Stimulated activated naive CD8-positive, alpha-beta T cell treated with anti-CD3 and anti-CD28 coated beads, Interleukin-15, Interleukin-2, amounts not matched to agents 100 ng/mL and 50 ng/mL, for 24 hours (primary cell): ENCODE measurements at regions not wholly inside any gene's neighbourhood (a gene's known extent, or its start where the extent isn't known, plus 50 kb on each side); places are given as distances from the start of the nearest gene placed in this dataset.

ENCODE experiments used
- H3K27ac Mint-ChIP-seq: one replicate; pipeline ENCODE4 v1.8.0; 2021; ENCODE audit warnings: mild to moderate bottlenecking, mixed read lengths
- H3K27me3 Mint-ChIP-seq: one replicate; pipeline ENCODE4 v1.8.0; 2021; ENCODE audit warnings: mixed read lengths
- H3K36me3 Mint-ChIP-seq: one replicate; pipeline ENCODE4 v1.8.0; 2021; ENCODE audit warnings: low read depth, mixed read lengths
- H3K4me1 Mint-ChIP-seq: one replicate; pipeline ENCODE4 v1.8.0; 2021; ENCODE audit warnings: low read depth, mixed read lengths
- H3K4me3 Mint-ChIP-seq: one replicate; pipeline ENCODE4 v1.8.0; 2021; ENCODE audit warnings: mild to moderate bottlenecking, mixed read lengths
- H3K9me3 Mint-ChIP-seq: one replicate; pipeline ENCODE4 v1.8.0; 2021; ENCODE audit warnings: mixed read lengths

DNA sequence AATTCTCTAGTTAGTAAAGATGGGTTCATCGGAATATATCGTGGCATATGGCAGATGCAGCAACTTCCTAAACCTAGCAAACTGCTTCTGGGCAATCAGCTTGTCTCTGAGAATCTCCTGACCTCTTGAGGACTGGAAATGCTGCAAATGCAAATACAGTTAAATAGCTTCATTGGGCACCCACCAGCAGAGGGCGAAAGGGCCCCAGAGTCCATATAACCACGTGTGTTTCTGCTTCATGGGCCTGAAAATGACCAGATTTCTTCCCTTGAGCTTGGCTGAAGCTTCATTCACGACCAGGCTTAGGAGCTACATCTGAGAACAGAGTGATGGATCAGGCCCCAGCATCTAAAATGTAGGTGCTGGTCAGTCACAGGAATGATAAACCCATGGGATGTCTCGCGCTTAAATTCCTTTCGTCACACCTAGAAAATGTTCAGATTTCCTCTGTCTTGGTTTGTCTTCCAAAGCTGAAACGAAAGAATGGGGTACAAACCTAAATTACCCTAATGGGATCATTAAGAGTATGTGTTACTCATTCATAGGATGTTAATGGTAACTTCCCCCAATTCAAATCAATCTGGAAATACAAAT lies 1482.5 kb upstream of the TMEM132C start:
- Mint-ChIP-seq H3K27me3 (no peaks in the 10 kb centered on the region), H3K27ac (no peak overlapping the region), H3K9me3 (peaks cover 3% of the 10 kb centered on the region), H3K4me1 (no peaks in the 10 kb centered on the region), H3K36me3 (no peaks in the 10 kb centered on the region), H3K4me3 (no peak overlapping the region)

DNA sequence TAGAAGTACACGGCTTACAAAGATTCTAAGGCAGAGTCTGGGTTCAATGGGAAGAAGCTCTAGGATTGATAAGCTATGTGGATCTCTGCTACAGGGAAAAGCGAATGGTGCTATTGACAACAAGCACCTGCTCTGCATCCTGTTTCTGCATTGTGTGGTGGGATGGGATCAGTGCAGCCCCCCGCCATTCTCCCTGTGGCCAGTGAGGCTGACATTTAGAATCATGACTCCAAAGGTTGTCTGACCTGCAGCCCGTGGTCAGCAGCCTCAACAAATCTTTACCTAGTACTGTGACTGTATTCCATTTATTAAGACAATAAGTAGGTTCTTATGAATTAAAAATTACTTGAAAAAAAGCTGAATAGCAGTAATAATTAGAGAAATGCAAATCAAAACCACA lies 1477.0 kb upstream of the TMEM132C start:
- no peak overlapping the region for H3K27ac Mint-ChIP-seq
- H3K36me3 Mint-ChIP-seq: no peaks in the 10 kb centered on the region
- H3K9me3 Mint-ChIP-seq: peaks cover 3% of the 10 kb centered on the region
- no peaks in the 10 kb centered on the region for H3K4me1 Mint-ChIP-seq
- H3K27me3 Mint-ChIP-seq: no peaks in the 10 kb centered on the region
- no peak overlapping the region for H3K4me3 Mint-ChIP-seq

DNA sequence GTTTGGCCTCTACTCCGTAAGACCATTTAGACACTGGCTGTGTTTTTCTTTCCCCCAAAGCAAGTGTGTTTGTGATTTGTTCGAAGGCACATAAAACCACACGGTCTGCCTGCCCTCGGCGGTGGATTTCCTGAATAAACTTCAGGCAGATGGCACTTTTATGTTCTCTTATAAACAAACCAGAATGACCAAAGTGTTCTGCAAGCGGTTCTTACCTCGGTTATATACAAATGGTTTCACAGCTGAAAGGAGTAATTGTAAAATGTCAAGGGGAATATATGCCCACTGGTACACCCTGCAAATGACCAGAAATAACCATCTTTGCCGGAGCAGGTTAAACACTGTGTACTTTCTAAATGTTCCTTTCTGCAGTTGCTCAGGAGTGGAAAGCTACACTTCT lies 1475.8 kb upstream of the TMEM132C start:
- no peak overlapping the region for H3K27ac Mint-ChIP-seq
- H3K4me3 Mint-ChIP-seq: no peak overlapping the region
- H3K36me3 Mint-ChIP-seq: no peaks in the 10 kb centered on the region
- no peaks in the 10 kb centered on the region for H3K27me3 Mint-ChIP-seq
- peaks cover 3% of the 10 kb centered on the region for H3K9me3 Mint-ChIP-seq
- H3K4me1 Mint-ChIP-seq: no peaks in the 10 kb centered on the region

DNA sequence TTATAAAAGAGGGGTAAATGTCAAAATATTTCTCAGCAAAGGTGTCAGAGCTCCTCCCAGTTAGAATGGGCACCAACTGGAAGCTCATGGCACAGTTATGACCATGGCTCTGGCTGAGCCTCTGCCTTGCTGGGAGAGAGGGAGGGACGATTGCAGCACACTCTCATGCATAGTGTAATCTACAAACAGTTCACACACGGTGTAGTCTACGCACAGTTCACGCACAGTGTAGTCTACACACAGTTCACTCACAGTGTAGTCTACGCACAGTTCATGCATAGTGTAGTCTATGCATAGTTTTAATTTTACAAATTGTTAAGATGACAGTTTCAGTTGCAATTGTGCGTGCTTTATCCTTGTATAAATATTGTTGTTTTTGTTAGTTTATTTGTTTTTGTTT lies 1474.6 kb upstream of the TMEM132C start:
- Mint-ChIP-seq H3K27me3 (no peaks in the 10 kb centered on the region), H3K4me3 (no peak overlapping the region), H3K27ac (no peak overlapping the region), H3K4me1 (no peaks in the 10 kb centered on the region), H3K36me3 (no peaks in the 10 kb centered on the region), H3K9me3 (peaks cover 3% of the 10 kb centered on the region)

DNA sequence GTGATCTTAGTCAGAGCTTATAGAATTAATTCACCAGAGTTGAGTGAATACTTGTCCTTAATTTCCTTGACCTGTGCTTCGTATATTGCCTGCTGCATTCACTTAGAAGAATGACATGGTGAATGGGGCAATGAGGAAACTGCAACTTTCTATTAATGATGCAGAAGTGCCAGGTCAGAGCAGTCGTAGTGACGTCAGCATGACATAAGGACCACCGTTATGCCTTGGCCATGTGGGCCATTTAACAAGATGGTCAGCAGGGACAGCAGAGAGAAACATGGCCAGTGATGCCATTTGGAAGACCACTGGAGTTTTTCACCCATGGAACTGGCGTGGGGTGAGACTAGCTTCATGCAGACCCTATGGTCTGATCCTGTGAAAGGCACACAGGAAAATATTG lies 1469.4 kb upstream of the TMEM132C start:
- H3K27me3 Mint-ChIP-seq: no peaks in the 10 kb centered on the region
- H3K4me1 Mint-ChIP-seq: no peaks in the 10 kb centered on the region
- no peaks in the 10 kb centered on the region for H3K9me3 Mint-ChIP-seq
- H3K27ac Mint-ChIP-seq: no peak overlapping the region
- no peak overlapping the region for H3K4me3 Mint-ChIP-seq
- no peaks in the 10 kb centered on the region for H3K36me3 Mint-ChIP-seq

DNA sequence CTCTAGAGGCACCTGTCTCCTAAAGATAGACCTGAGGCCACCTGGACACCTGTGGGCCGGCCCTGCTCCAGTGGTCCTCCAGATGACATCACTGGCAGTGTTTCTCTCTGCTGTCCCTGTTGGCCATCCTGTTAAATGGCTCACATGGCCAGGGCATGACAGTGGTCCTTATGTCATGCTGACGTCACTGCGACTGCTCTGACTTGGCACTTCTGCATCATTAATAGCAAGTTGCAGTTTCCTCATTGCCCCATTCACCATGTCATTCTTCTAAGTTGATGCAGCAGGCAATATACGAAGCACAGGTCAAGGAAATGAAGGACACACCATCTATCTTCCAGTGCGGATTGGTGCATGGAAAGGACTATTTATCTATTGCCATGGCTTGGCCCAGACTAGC lies 1468.5 kb upstream of the TMEM132C start:
- H3K36me3 Mint-ChIP-seq: no peaks in the 10 kb centered on the region
- H3K27ac Mint-ChIP-seq: no peak overlapping the region
- no peaks in the 10 kb centered on the region for H3K4me1 Mint-ChIP-seq
- no peaks in the 10 kb centered on the region for H3K27me3 Mint-ChIP-seq
- no peak overlapping the region for H3K4me3 Mint-ChIP-seq
- H3K9me3 Mint-ChIP-seq: no peaks in the 10 kb centered on the region

DNA sequence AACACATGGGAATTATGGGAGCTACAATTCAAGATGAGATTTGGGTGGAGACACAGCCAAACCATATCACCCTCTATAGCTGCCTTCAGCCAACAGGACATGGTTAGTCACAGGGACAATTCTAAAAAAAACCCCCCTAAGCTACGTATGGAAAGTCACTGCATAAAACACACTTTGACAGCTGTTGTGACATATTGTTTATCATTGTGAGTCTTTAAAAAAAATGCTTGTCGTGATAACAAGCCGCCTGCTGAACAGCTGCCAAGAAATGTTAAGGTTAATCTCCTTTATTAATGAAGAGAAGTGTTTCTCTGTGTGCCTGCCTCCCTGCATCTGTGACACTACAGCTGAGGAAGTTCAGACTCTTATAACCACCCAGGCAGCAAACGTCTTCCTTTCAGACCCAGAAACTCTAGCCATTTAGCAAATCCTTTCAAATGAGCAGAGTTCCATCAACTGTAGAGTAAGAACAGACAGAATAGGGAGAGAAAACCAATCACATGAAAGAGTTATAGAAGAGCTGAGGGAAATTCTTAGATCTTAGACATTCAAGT lies 1459.6 kb upstream of the TMEM132C start:
- peaks cover 4% of the 10 kb centered on the region for H3K27me3 Mint-ChIP-seq
- H3K27ac Mint-ChIP-seq: no peak overlapping the region
- no peak overlapping the region for H3K4me3 Mint-ChIP-seq
- H3K4me1 Mint-ChIP-seq: no peaks in the 10 kb centered on the region
- peaks cover 3% of the 10 kb centered on the region for H3K9me3 Mint-ChIP-seq
- H3K36me3 Mint-ChIP-seq: no peaks in the 10 kb centered on the region

DNA sequence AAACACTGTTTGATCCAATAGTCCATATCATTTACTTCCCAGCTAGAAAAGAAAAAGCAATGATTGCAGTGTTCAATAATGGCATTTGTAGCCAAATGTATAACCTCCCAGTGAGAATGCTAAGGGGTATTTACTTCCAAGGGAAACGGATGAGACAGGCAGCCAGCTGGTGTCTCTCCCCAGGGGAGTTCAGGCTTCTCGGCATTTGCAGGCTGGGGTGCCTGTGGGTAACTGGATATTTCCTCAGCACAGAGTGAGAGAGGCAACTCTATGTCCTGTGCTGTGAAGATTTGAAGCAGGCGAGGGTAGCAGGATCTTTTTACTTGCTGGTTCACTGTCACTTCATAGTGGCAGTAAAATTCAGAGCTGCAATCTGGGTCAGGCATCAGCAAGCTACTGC lies 1455.6 kb upstream of the TMEM132C start:
- H3K4me3 Mint-ChIP-seq: no peak overlapping the region
- H3K9me3 Mint-ChIP-seq: peaks cover 3% of the 10 kb centered on the region
- no peaks in the 10 kb centered on the region for H3K4me1 Mint-ChIP-seq
- peaks cover 4% of the 10 kb centered on the region for H3K27me3 Mint-ChIP-seq
- H3K36me3 Mint-ChIP-seq: no peaks in the 10 kb centered on the region
- no peak overlapping the region for H3K27ac Mint-ChIP-seq

DNA sequence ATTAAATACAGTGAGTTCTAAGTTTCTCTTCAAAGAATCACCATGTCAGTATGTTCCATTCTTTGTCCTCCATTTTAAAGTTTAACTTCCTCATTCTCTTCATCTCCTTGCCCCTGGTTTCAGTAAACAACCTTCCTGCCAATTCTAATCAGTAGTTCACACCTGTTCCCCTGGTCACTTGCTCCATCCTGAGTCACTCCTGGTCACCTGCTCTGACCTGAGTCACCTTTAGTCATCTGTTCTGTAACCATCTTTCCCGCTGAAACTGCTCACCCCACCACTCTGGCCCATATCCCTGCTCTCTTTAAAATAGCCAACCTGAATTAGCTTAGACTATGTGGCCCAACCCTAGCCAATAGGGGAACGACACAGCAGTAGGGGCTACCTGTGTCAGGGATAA lies 1447.4 kb upstream of the TMEM132C start:
- H3K4me3 Mint-ChIP-seq: no peak overlapping the region
- no peaks in the 10 kb centered on the region for H3K27me3 Mint-ChIP-seq
- H3K36me3 Mint-ChIP-seq: peaks cover 5% of the 10 kb centered on the region
- no peak overlapping the region for H3K27ac Mint-ChIP-seq
- H3K9me3 Mint-ChIP-seq: peaks cover 15% of the 10 kb centered on the region
- no peaks in the 10 kb centered on the region for H3K4me1 Mint-ChIP-seq

DNA sequence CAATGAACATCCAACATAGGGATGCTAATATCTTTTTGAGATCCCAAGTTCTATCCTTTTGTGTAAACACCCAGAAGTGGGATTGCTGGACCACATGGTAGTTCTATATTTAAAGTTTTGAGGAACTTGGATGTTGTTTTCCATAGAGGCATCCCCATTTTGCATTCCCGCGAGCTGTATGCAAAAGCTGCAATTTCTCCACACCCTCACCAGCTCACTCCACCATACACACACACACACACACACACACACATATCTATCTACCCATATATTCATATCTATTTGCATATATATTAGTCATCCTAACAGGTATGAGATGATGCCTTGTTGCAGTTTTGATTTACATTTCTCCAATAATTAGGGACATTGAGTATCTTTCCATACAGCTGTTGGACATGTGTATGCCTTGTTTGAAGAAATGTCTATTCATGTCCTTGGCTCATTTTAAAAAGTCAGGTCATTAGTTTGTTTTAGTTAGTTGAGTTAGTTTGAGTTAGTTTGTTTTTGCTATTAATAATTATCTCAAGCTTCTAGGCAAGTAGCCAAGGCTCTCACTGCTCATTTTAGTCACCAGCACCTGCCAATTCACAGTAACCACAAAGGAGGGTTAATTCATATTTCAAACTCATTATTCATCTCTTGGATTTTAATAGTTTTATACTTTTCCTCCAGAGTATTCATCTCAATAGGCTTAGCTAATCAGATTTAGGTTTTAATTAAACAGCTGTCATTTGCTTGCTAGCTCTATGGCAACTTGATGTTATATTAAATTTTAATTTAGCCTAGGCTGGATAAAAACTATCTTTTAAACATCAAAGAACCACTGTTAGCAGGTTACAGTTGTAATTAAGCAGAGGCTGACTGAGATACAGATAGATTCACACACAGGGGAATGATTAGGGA lies 1435.9 kb upstream of the TMEM132C start:
- Mint-ChIP-seq H3K36me3 (no peaks in the 10 kb centered on the region), H3K27ac (no peak overlapping the region), H3K4me3 (no peak overlapping the region), H3K9me3 (peaks cover 27% of the 10 kb centered on the region), H3K4me1 (no peaks in the 10 kb centered on the region), H3K27me3 (peaks cover 19% of the 10 kb centered on the region)

DNA sequence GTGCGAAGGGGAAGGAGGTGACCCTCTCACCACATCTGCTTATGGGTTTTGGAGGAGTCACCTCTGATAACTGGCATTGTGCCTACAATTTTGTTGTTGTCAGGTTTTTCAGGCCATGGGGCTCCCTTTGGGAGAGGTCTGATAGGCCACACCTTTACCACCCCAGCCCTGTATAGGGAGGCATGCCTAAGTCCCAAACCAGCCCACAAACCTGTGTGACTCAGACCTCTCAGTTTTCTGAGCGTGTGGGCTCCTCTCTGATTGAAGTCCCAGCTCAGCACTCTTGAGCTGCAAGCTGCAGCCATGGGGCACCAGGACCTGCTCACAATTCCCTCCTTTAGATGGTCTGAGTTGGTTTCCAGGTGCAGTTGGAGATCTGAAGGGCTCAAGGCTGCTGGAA lies 1429.3 kb upstream of the TMEM132C start:
- Mint-ChIP-seq H3K4me1 (no peaks in the 10 kb centered on the region), H3K4me3 (no peak overlapping the region), H3K9me3 (peaks cover 28% of the 10 kb centered on the region), H3K27me3 (peaks cover 8% of the 10 kb centered on the region), H3K36me3 (no peaks in the 10 kb centered on the region), H3K27ac (no peak overlapping the region)

DNA sequence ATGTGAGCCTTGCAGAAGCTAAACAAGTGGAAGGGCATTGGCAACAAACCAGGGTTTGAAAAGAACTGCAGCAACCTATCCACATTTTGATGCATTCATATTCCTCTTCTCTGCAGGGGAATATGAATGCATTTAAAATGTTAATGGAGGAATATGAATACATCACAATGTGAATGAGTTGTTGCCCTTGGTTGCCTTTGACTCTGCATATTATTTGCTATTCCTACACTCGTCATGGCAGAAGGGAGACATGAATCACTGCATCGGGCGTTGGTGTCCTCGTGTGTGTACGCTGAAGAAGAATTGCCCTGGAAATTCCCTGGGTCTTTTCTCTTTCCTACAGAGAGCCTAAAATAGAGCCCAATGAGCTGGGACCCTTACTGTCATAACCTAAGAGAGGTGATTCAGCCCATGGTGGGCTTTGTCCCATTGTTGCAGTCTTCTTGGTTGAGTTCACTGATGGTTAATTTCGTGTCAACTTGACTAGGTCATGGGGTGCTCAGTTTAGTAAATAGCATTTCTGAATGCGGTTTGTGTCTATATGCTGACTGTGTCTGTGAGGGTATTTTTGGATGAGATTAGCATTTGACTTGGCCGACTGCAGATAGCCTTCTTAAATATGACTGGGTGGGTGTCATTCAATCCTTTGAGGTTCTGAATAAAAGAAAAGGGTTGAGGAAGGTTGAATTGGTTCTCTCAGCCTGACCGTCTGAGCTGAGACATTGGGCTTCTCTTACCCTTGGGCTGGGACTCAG lies 1422.9 kb upstream of the TMEM132C start:
- no peaks in the 10 kb centered on the region for H3K27me3 Mint-ChIP-seq
- no peaks in the 10 kb centered on the region for H3K4me1 Mint-ChIP-seq
- H3K27ac Mint-ChIP-seq: no peak overlapping the region
- no peak overlapping the region for H3K4me3 Mint-ChIP-seq
- peaks cover 3% of the 10 kb centered on the region for H3K9me3 Mint-ChIP-seq
- no peaks in the 10 kb centered on the region for H3K36me3 Mint-ChIP-seq

DNA sequence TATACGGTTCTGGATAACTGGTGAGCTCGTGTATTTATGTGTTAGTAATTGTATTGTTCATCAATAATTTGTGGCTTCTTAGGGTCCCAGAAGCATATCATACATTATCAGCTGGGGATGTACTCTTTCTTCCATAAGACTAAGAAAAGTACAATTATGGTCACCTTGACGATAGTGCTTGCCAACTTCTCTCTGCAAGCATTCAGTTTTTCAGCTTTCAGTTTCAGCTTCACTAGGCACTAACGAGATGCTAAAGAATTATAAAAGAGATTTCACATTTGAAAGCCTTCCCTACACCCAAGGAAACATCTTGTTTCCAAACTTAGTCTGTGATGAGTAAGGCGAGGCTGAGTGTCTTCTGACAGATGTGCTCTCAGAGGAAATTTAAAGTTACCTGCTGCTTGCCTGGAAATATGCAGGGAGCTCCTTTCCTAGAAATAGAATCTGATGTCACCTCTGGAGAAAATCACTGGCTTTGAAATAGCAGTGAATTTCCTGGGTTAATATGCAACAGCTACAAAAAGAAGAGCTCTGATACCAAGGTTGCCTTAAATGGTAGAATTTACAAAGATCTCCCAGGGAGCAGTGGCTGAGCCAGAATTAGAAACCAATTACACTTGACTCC lies 1419.9 kb upstream of the TMEM132C start:
- Mint-ChIP-seq H3K27me3 (no peaks in the 10 kb centered on the region), H3K36me3 (no peaks in the 10 kb centered on the region), H3K4me3 (no peak overlapping the region), H3K9me3 (peaks cover 3% of the 10 kb centered on the region), H3K27ac (no peak overlapping the region), H3K4me1 (no peaks in the 10 kb centered on the region)

DNA sequence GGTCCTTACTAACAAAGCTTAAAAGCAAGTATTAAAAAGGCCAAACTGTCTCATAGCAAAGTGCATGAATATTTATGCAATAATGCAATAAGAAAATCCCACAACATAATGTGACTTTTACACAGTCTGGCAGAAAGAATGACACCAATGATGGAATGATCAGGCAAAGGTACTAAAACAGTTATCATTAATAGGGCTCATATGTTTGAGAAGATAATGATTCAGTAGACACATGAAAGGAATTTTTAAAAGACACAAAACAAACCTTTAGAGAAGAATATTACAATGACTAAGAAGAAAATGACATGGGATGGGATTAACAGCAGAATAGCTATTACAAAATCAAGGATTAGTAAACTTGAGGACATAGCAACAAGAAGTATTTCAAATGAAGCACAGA lies 1411.2 kb upstream of the TMEM132C start:
- no peaks in the 10 kb centered on the region for H3K4me1 Mint-ChIP-seq
- H3K4me3 Mint-ChIP-seq: no peak overlapping the region
- no peaks in the 10 kb centered on the region for H3K36me3 Mint-ChIP-seq
- H3K27ac Mint-ChIP-seq: no peak overlapping the region
- H3K27me3 Mint-ChIP-seq: no peaks in the 10 kb centered on the region
- H3K9me3 Mint-ChIP-seq: no peaks in the 10 kb centered on the region

DNA sequence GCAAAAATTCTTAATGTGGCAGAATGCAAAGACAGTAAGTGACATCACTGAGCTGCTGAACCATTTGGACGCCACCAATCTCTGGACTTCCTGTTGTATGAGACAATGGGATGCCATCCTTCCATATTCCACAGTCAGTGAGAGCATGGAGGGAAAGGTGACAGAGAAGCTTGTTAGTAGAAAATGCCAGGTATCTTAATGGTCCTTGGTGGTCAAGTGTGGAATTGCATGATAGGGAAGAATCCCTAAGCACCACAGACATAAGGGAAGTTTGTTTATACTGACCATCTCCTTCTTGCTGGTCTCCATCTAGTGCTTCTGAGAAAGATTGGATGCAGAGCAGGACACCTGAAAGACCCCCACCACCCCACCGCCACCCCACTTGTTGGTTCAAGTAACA lies 1410.0 kb upstream of the TMEM132C start:
- H3K9me3 Mint-ChIP-seq: no peaks in the 10 kb centered on the region
- no peaks in the 10 kb centered on the region for H3K36me3 Mint-ChIP-seq
- H3K4me3 Mint-ChIP-seq: no peak overlapping the region
- H3K27ac Mint-ChIP-seq: no peak overlapping the region
- no peaks in the 10 kb centered on the region for H3K27me3 Mint-ChIP-seq
- no peaks in the 10 kb centered on the region for H3K4me1 Mint-ChIP-seq
